ENCODE measurements at regions not wholly inside any gene's neighbourhood (a gene's known extent, or its start where the extent isn't known, plus 50 kb on each side); places are given as distances from the start of the nearest gene placed in this dataset.

DNA sequence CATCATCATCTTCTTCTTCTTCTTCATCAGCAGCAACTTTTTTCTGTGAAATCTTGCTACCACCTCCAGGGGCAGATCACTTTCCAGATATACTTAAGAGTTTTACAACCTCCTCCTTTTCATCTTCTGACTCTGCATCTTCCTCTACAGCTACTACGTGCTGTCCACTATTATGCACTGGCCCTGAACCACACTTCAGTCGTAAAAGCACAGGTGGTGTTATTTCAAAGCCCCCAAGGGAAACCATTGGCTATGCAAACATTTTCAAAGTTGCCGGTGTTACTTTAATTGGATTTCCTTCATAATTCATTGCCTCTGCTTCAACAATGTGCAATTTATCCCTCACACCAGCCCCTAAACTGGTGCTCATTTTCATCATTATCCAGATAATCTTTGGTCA lies 75.0 kb downstream of the POLR1D start (continued):
- TF ChIP-seq, protein P1, sequence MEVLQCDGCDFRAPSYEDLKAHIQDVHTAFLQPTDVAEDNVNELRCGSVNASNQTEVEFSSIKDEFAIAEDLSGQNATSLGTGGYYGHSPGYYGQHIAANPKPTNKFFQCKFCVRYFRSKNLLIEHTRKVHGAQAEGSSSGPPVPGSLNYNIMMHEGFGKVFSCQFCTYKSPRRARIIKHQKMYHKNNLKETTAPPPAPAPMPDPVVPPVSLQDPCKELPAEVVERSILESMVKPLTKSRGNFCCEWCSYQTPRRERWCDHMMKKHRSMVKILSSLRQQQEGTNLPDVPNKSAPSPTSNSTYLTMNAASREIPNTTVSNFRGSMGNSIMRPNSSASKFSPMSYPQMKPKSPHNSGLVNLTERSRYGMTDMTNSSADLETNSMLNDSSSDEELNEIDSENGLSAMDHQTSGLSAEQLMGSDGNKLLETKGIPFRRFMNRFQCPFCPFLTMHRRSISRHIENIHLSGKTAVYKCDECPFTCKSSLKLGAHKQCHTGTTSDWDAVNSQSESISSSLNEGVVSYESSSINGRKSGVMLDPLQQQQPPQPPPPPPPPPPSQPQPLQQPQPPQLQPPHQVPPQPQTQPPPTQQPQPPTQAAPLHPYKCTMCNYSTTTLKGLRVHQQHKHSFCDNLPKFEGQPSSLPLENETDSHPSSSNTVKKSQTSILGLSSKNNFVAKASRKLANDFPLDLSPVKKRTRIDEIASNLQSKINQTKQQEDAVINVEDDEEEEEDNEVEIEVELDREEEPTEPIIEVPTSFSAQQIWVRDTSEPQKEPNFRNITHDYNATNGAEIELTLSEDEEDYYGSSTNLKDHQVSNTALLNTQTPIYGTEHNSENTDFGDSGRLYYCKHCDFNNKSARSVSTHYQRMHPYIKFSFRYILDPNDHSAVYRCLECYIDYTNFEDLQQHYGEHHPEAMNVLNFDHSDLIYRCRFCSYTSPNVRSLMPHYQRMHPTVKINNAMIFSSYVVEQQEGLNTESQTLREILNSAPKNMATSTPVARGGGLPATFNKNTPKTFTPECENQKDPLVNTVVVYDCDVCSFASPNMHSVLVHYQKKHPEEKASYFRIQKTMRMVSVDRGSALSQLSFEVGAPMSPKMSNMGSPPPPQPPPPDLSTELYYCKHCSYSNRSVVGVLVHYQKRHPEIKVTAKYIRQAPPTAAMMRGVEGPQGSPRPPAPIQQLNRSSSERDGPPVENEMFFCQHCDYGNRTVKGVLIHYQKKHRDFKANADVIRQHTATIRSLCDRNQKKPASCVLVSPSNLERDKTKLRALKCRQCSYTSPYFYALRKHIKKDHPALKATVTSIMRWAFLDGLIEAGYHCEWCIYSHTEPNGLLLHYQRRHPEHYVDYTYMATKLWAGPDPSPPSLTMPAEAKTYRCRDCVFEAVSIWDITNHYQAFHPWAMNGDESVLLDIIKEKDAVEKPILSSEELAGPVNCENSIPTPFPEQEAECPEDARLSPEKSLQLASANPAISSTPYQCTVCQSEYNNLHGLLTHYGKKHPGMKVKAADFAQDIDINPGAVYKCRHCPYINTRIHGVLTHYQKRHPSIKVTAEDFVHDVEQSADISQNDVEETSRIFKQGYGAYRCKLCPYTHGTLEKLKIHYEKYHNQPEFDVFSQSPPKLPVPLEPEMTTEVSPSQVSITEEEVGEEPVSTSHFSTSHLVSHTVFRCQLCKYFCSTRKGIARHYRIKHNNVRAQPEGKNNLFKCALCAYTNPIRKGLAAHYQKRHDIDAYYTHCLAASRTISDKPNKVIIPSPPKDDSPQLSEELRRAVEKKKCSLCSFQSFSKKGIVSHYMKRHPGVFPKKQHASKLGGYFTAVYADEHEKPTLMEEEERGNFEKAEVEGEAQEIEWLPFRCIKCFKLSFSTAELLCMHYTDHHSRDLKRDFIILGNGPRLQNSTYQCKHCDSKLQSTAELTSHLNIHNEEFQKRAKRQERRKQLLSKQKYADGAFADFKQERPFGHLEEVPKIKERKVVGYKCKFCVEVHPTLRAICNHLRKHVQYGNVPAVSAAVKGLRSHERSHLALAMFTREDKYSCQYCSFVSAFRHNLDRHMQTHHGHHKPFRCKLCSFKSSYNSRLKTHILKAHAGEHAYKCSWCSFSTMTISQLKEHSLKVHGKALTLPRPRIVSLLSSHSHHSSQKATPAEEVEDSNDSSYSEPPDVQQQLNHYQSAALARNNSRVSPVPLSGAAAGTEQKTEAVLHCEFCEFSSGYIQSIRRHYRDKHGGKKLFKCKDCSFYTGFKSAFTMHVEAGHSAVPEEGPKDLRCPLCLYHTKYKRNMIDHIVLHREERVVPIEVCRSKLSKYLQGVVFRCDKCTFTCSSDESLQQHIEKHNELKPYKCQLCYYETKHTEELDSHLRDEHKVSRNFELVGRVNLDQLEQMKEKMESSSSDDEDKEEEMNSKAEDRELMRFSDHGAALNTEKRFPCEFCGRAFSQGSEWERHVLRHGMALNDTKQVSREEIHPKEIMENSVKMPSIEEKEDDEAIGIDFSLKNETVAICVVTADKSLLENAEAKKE (CRISPR knock-in tag; IDR thresholded peaks at IDR 0.05): no peak
- TF ChIP-seq JUNB (IDR thresholded peaks at IDR 0.05; ENCODE audit: unreplicated experiment) (no peak), ZNF114 (CRISPR knock-in tag; IDR thresholded peaks at IDR 0.05) (no peak), EZH2phosphoT487 (IDR thresholded peaks at IDR 0.05; ENCODE audit: unreplicated experiment) (no peak), NANOG (IDR thresholded peaks at IDR 0.05; ENCODE audit: borderline replicate concordance) (no peak)
- TF ChIP-seq, protein P2, sequence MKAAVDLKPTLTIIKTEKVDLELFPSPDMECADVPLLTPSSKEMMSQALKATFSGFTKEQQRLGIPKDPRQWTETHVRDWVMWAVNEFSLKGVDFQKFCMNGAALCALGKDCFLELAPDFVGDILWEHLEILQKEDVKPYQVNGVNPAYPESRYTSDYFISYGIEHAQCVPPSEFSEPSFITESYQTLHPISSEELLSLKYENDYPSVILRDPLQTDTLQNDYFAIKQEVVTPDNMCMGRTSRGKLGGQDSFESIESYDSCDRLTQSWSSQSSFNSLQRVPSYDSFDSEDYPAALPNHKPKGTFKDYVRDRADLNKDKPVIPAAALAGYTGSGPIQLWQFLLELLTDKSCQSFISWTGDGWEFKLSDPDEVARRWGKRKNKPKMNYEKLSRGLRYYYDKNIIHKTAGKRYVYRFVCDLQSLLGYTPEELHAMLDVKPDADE (IDR thresholded peaks at IDR 0.05): no peak
- TF ChIP-seq, protein P3, sequence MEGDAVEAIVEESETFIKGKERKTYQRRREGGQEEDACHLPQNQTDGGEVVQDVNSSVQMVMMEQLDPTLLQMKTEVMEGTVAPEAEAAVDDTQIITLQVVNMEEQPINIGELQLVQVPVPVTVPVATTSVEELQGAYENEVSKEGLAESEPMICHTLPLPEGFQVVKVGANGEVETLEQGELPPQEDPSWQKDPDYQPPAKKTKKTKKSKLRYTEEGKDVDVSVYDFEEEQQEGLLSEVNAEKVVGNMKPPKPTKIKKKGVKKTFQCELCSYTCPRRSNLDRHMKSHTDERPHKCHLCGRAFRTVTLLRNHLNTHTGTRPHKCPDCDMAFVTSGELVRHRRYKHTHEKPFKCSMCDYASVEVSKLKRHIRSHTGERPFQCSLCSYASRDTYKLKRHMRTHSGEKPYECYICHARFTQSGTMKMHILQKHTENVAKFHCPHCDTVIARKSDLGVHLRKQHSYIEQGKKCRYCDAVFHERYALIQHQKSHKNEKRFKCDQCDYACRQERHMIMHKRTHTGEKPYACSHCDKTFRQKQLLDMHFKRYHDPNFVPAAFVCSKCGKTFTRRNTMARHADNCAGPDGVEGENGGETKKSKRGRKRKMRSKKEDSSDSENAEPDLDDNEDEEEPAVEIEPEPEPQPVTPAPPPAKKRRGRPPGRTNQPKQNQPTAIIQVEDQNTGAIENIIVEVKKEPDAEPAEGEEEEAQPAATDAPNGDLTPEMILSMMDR (conservative IDR thresholded peaks at IDR 0.05; ENCODE audit: low read depth in 2 of 2): no peak

DNA sequence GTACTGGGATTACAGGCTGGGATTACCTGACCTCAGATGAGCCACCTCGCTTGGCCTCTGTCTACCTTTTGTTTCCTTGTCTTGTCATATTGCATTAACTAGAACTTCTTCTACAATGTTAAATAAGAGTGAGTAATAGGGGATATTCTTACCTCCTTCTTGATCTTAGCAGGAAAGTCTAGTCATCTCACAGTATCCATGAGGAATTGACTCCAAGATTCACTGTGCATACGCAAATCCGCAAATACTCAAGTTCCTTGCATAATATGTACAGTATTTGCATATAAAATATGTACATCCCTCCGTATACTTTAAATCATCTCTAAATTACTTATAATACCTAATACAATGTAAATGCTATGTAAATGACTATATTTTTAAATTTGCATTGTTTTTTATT lies 78.3 kb downstream of the POLR1D start:
- Histone ChIP-seq H3K4me1 (ENCODE audit: insufficient read depth) (no peaks in the 10 kb centered on the region), H3K4me2 (no peak overlapping the region), H3K4me3 (no peak overlapping the region), H4K20me1 (replicated peaks; ENCODE audit: insufficient read depth) (no peaks in the 10 kb centered on the region), H2AFZ (no peak overlapping the region), H3K9me2 (ENCODE audit: insufficient read depth) (no peaks in the 10 kb centered on the region; the same call in 1 of the 2 replicates), H3K36me3 (ENCODE audit: insufficient read depth) (no peaks in the 10 kb centered on the region), H3K27me3 (ENCODE audit: insufficient read depth) (no peaks in the 10 kb centered on the region), H3K79me2 (replicated peaks; ENCODE audit: insufficient read depth) (no peaks in the 10 kb centered on the region), H3F3A (replicated peaks; ENCODE audit: low read depth) (no peaks in the 10 kb centered on the region), H3K27ac (ENCODE audit: low read depth) (no peak overlapping the region)
- DNase-seq (ENCODE audit: low spot score) (no peak), ATAC-seq (no peak)
- Mint-ChIP-seq H3K27ac (no peak overlapping the region), H3K4me3 (no peak overlapping the region), H3K4me1 (no peaks in the 10 kb centered on the region), H3K9me3 (peaks cover 21% of the 10 kb centered on the region), H3K27me3 (ENCODE audit: insufficient read depth, low read depth, poor library complexity) (peaks cover 3% of the 10 kb centered on the region), H3K36me3 (ENCODE audit: low read depth) (peaks cover 2% of the 10 kb centered on the region; the same call in 2 of the 3 replicates)
- TF ChIP-seq, protein P3 (conservative IDR thresholded peaks at IDR 0.05; ENCODE audit: low read depth in 2 of 2): no peak
- no peak for TF ChIP-seq EZH2 (IDR thresholded peaks at IDR 0.05; ENCODE audit: low read depth, unreplicated experiment)
- TF ChIP-seq, protein P4, sequence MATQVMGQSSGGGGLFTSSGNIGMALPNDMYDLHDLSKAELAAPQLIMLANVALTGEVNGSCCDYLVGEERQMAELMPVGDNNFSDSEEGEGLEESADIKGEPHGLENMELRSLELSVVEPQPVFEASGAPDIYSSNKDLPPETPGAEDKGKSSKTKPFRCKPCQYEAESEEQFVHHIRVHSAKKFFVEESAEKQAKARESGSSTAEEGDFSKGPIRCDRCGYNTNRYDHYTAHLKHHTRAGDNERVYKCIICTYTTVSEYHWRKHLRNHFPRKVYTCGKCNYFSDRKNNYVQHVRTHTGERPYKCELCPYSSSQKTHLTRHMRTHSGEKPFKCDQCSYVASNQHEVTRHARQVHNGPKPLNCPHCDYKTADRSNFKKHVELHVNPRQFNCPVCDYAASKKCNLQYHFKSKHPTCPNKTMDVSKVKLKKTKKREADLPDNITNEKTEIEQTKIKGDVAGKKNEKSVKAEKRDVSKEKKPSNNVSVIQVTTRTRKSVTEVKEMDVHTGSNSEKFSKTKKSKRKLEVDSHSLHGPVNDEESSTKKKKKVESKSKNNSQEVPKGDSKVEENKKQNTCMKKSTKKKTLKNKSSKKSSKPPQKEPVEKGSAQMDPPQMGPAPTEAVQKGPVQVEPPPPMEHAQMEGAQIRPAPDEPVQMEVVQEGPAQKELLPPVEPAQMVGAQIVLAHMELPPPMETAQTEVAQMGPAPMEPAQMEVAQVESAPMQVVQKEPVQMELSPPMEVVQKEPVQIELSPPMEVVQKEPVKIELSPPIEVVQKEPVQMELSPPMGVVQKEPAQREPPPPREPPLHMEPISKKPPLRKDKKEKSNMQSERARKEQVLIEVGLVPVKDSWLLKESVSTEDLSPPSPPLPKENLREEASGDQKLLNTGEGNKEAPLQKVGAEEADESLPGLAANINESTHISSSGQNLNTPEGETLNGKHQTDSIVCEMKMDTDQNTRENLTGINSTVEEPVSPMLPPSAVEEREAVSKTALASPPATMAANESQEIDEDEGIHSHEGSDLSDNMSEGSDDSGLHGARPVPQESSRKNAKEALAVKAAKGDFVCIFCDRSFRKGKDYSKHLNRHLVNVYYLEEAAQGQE (IDR thresholded peaks at IDR 0.05; ENCODE audit: unreplicated experiment): no peak
- no peak for TF ChIP-seq JUNB (IDR thresholded peaks at IDR 0.05; ENCODE audit: unreplicated experiment)
- TF ChIP-seq NANOG (IDR thresholded peaks at IDR 0.05; ENCODE audit: borderline replicate concordance): no peak
- no peak for TF ChIP-seq EZH2phosphoT487 (IDR thresholded peaks at IDR 0.05; ENCODE audit: unreplicated experiment)
